Loucy (cell line): ENCODE measurements at regions not wholly inside any gene's neighbourhood (a gene's known extent, or its start where the extent isn't known, plus 50 kb on each side); places are given as distances from the start of the nearest gene placed in this dataset.

ENCODE experiments used
- EZH2phosphoT487 ChIP-seq: fragments of 200-600 bp; IDR thresholded peaks from 2 replicates; pipeline ENCODE4 v1.6.1; 2018; ENCODE audit warnings: antibody characterized with exemption, mild to moderate bottlenecking, moderate library complexity, borderline replicate concordance
- TF ChIP-seq, protein P1 (sequence below): fragments of 200-600 bp; sonication (generic); conservative IDR thresholded peaks from 2 replicates; pipeline ENCODE4 v1.5.1; 2014; ENCODE audit warnings: mild to moderate bottlenecking, antibody characterized with exemption, low read length

DNA sequence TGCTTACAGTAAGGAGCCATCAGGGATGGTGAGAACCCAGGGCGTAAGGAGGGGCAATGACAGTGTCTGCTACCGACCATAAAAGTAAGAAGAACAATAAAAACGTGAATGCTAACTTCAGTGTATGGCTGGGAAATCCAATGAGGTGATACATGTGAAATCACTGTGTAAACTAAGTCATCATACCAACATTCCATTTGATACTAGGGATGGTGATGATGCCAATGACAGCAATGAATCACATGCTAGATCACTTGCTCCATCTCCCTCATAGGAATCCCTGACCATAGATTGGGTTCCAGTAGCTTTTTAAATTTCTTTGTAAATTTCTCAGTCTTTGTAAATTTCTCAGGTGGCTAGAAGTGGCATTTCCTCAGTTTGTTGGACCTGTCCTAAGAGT lies 146.3 kb downstream of the SMIM20 start:
- TF ChIP-seq, protein P1, sequence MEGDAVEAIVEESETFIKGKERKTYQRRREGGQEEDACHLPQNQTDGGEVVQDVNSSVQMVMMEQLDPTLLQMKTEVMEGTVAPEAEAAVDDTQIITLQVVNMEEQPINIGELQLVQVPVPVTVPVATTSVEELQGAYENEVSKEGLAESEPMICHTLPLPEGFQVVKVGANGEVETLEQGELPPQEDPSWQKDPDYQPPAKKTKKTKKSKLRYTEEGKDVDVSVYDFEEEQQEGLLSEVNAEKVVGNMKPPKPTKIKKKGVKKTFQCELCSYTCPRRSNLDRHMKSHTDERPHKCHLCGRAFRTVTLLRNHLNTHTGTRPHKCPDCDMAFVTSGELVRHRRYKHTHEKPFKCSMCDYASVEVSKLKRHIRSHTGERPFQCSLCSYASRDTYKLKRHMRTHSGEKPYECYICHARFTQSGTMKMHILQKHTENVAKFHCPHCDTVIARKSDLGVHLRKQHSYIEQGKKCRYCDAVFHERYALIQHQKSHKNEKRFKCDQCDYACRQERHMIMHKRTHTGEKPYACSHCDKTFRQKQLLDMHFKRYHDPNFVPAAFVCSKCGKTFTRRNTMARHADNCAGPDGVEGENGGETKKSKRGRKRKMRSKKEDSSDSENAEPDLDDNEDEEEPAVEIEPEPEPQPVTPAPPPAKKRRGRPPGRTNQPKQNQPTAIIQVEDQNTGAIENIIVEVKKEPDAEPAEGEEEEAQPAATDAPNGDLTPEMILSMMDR, result no peak
- TF ChIP-seq EZH2phosphoT487, result no peak
